Neutrophil (primary cell): ENCODE measurements at regions not wholly inside any gene's neighbourhood (a gene's known extent, or its start where the extent isn't known, plus 50 kb on each side); places are given as distances from the start of the nearest gene placed in this dataset.
"Not testable (repeated sequence)": the region's sequence is repeated elsewhere in the genome, so short reads cannot be mapped to it uniquely, and the experiment has no call there.

Experiments used
- H3K27ac ChIP-seq: fragments of 200-600 bp; sonication (generic); 2 replicates; pipeline ENCODE4 v1.5.1; 2016; ENCODE audit warnings: mild to moderate bottlenecking, moderate library complexity
- H3K27me3 ChIP-seq: fragments of 200-600 bp; sonication (generic); 2 replicates; pipeline ENCODE4 v1.6.0; 2016; ENCODE audit warnings: mild to moderate bottlenecking
- H3K36me3 ChIP-seq: fragments of 200-600 bp; sonication (generic); 2 replicates; pipeline ENCODE4 v1.5.1; 2017
- H3K4me1 ChIP-seq, 2 experiments: fragments of 200-600 bp in 1 of 2; sonication (generic) in 1 of 2; 1 replicate in 1 of 2; 2 replicates in 1 of 2; pipeline versions ENCODE4 v1.5.1 to v1.6.1; 2013 to 2016; ENCODE audit warnings: low read depth in 1 of 2, low read length in 1 of 2, mild to moderate bottlenecking in 1 of 2, moderate library complexity in 1 of 2; ENCODE audit not compliant: control insufficient read depth in 1 of 2, insufficient read depth in 1 of 2
- H3K4me3 ChIP-seq, 2 experiments: fragments of 200-600 bp in 1 of 2; sonication (generic) in 1 of 2; 1 replicate in 1 of 2; 2 replicates in 1 of 2; pipeline ENCODE4 v1.5.1; 2013 to 2016; ENCODE audit warnings: low read depth in 1 of 2, low read length in 1 of 2, mild to moderate bottlenecking in 1 of 2, moderate library complexity in 1 of 2
- H3K9me3 ChIP-seq: fragments of 200-600 bp; sonication (generic); 2 replicates; pipeline ENCODE4 v1.5.1; 2016
- TF ChIP-seq, protein P1 (sequence below): fragments of 200-600 bp; sonication (generic); IDR thresholded peaks from 2 replicates; pipeline ENCODE4 v1.5.1; 2016; ENCODE audit warnings: antibody characterized with exemption

- not testable (repeated sequence) for H3K9me3 ChIP-seq, H3K27me3 ChIP-seq, H3K36me3 ChIP-seq, H3K27ac ChIP-seq, H3K4me3 ChIP-seq
- H3K4me1 ChIP-seq, result peaks cover 7 to 10% of the 10 kb centered on the region in 2 experiments
These were observed 57.8 kb upstream of the RASSF3 start for GRCh38 chr12:64552510-64552909.

DNA sequence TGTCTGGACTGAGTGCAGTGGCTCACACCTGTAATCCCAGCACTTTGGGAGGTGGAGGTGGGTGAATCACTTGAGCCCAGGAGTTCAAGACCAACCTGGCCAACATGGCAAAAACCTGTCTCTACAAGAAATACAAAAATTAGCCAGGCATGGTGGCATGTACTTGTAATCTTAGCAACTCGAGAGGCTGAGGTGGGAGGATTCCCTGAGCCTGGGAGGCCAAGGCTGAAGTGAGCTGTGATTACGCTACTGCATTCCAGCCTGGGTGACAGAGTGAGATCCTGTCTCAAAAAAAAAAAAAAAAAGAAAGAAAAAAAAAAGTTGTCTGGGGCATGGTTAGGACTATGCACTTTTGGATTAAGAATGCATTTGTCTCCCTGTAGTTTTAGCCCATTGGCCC lies 56.6 kb upstream of the RASSF3 start:
- H3K27ac ChIP-seq, H3K36me3 ChIP-seq, H3K27me3 ChIP-seq, H3K4me3 ChIP-seq, H3K9me3 ChIP-seq: not testable (repeated sequence)
- H3K4me1 ChIP-seq, result peaks cover 7 to 10% of the 10 kb centered on the region in 2 experiments

DNA sequence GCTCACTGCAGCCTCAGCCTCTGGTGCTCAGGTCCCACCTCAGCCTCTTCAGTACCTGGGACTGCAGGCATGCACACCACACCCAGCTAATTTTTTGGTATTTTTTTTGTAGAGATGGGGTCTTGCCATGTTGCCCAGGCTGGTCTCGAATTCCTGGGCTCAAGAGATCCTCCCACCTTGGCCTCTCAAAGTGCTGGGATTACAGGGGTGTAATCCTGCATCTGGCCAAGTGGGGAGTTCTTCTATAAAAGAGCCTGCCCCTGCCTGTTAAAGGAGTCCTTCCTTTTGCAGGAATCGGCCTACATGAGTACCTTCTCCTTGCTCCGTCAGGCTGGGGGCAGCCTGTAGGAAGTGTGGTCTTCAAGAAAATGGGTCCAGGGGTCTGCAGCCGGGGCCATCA lies 54.1 kb upstream of the RASSF3 start:
- Histone ChIP-seq H3K4me3 (no peak overlapping the region), H3K27me3 (no peaks in the 10 kb centered on the region), H3K36me3 (no peaks in the 10 kb centered on the region), H3K4me1 (peaks cover 14 to 15% of the 10 kb centered on the region in 2 experiments), H3K27ac (no peak overlapping the region), H3K9me3 (no peaks in the 10 kb centered on the region)
- TF ChIP-seq, protein P1, sequence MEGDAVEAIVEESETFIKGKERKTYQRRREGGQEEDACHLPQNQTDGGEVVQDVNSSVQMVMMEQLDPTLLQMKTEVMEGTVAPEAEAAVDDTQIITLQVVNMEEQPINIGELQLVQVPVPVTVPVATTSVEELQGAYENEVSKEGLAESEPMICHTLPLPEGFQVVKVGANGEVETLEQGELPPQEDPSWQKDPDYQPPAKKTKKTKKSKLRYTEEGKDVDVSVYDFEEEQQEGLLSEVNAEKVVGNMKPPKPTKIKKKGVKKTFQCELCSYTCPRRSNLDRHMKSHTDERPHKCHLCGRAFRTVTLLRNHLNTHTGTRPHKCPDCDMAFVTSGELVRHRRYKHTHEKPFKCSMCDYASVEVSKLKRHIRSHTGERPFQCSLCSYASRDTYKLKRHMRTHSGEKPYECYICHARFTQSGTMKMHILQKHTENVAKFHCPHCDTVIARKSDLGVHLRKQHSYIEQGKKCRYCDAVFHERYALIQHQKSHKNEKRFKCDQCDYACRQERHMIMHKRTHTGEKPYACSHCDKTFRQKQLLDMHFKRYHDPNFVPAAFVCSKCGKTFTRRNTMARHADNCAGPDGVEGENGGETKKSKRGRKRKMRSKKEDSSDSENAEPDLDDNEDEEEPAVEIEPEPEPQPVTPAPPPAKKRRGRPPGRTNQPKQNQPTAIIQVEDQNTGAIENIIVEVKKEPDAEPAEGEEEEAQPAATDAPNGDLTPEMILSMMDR, result no peak

- TF ChIP-seq, protein P1, result no peak
- H3K27ac ChIP-seq, result no peak overlapping the region
These were observed 51.5 kb upstream of the RASSF3 start for GRCh38 chr12:64558754-64559153.

DNA sequence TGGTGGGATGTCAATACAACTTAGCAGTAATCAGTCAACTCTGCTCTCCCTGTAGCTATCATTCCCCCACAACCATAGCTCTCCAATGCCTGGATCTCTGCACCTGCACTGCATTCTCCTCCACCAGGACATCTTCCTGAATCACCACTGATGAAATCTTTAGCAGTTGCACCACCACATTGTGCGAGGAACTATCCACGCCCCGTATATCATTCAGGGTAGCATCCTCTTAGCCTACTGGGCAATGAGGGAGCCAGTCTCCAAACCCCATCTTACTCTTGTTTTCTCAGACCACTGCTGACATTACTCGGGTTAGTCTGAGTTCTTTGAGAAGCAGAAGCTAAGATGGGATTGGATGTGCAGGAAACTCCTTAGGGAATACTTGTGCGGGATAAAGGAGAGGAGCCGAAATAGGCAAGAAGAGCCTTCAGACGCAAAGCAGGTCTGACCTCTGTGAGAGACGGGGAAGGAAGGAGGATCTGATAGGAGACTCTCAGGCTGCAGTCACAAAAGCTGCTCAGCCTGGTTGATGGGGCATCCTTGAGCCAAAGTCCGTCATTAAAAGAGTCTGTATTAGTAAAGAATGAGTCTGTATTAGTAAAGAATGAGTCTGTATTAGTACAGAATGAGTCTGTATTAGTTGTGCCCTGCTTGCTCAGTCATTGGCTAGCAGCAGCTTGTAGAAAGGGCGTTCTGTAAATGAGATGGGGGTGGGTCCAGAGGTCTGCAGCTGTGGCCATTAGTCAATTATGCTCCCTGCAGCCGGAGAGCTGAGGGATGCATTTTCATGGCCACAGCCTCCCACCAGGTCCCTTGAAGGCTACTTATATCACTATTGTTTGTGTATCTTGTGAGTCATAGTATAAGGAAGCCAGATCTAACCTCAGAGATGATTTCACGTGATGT lies 49.6 kb upstream of the RASSF3 start:
- H3K27me3 ChIP-seq, result no peaks in the 10 kb centered on the region
- H3K27ac ChIP-seq, result peak overlapping the region; percentile 4
- no peak overlapping the region for H3K4me3 ChIP-seq

More at GRCh38 chr12:64558754-64559153, 51.5 kb upstream of the RASSF3 start:
- Histone ChIP-seq H3K27me3 (no peaks in the 10 kb centered on the region), H3K9me3 (no peaks in the 10 kb centered on the region), H3K4me1 (peaks cover 16 to 18% of the 10 kb centered on the region in 2 experiments), H3K36me3 (no peaks in the 10 kb centered on the region), H3K4me3 (no peak overlapping the region)

More for the DNA sequence above, 49.6 kb upstream of the RASSF3 start:
- TF ChIP-seq, protein P1, result no peak
- Histone ChIP-seq H3K9me3 (no peaks in the 10 kb centered on the region), H3K36me3 (no peaks in the 10 kb centered on the region), H3K4me1 (peaks cover 16 to 18% of the 10 kb centered on the region in 2 experiments)
